Left ventricle myocardium inferior (tissue), 1 donor: ENCODE measurements at regions not wholly inside any gene's neighbourhood (a gene's known extent, or its start where the extent isn't known, plus 50 kb on each side); places are given as distances from the start of the nearest gene placed in this dataset.

Source experiments
- DNase-seq: peaks from one replicate; pipeline ENCODE4 v3.0.0-alpha.2; 2020
- H3K27ac ChIP-seq: fragments of 200-600 bp; replicated peaks from 2 replicates; pipeline ENCODE4 v1.8.0; 2021
- H3K27me3 ChIP-seq: fragments of 200-600 bp; 2 replicates; pipeline ENCODE4 v1.8.0; 2021; ENCODE audit warnings: low read depth
- H3K36me3 ChIP-seq: fragments of 200-600 bp; 2 replicates; pipeline ENCODE4 v1.8.0; 2021
- H3K4me1 ChIP-seq: fragments of 200-600 bp; 2 replicates; pipeline ENCODE4 v1.8.0; 2021
- H3K4me3 ChIP-seq: fragments of 200-600 bp; 2 replicates; pipeline ENCODE4 v1.8.0; 2021; ENCODE audit warnings: mild to moderate bottlenecking, moderate library complexity
- H3K9me3 ChIP-seq: fragments of 200-600 bp; replicated peaks from 2 replicates; pipeline ENCODE4 v1.8.0; 2021
- CTCF ChIP-seq: fragments of 200-600 bp; IDR thresholded peaks from 2 replicates; pipeline ENCODE4 v1.8.0; 2021; ENCODE audit warnings: antibody characterized with exemption, mild to moderate bottlenecking, borderline replicate concordance
- intact Hi-C: fragments of 100-400 bp; cut with micrococcal nuclease; formaldehyde crosslinking; loops from one replicate; pipeline ENCODE4 v1.11.0; 2022
- donor health status: DM: no; HTN: yes; CAD: no; lungs with severe emphysema.

GRCh38 chrY:16715278-16715677 is 1164.7 kb downstream of the CDY2B start:
- H3K27ac ChIP-seq = no peak overlapping the region
- no peak overlapping the region for H3K4me3 ChIP-seq
- no peaks in the 10 kb centered on the region for H3K9me3 ChIP-seq
- no peaks in the 10 kb centered on the region for H3K27me3 ChIP-seq
- intact Hi-C loops = no loop called here
- no peaks in the 10 kb centered on the region for H3K4me1 ChIP-seq
- no peak for TF ChIP-seq CTCF
- no peak for DNase-seq
- H3K36me3 ChIP-seq = no peaks in the 10 kb centered on the region

- no peak for TF ChIP-seq CTCF
- no peaks in the 10 kb centered on the region for H3K4me1 ChIP-seq
- no peak for DNase-seq
- H3K9me3 ChIP-seq = no peaks in the 10 kb centered on the region
- H3K27ac ChIP-seq = no peak overlapping the region
- intact Hi-C loops = no loop called here
- no peak overlapping the region for H3K4me3 ChIP-seq
- H3K27me3 ChIP-seq = no peaks in the 10 kb centered on the region
- H3K36me3 ChIP-seq = no peaks in the 10 kb centered on the region
These were observed 1206.8 kb downstream of the CDY2B start for GRCh38 chrY:16673102-16673787.

- intact Hi-C loops = no loop called here
- H3K9me3 ChIP-seq = no peaks in the 10 kb centered on the region
- no peak for DNase-seq
- H3K36me3 ChIP-seq = no peaks in the 10 kb centered on the region
- no peak overlapping the region for H3K4me3 ChIP-seq
- TF ChIP-seq CTCF = no peak
- H3K4me1 ChIP-seq = no peaks in the 10 kb centered on the region
- no peak overlapping the region for H3K27ac ChIP-seq
- no peaks in the 10 kb centered on the region for H3K27me3 ChIP-seq
These were observed 1211.6 kb downstream of the CDY2B start for GRCh38 chrY:16668402-16668801.

GRCh38 chrY:16662741-16663140 is 1217.3 kb downstream of the CDY2B start:
- TF ChIP-seq CTCF = no peak
- no peaks in the 10 kb centered on the region for H3K4me1 ChIP-seq
- intact Hi-C loops = no loop called here
- no peaks in the 10 kb centered on the region for H3K36me3 ChIP-seq
- no peak for DNase-seq
- H3K4me3 ChIP-seq = no peak overlapping the region
- H3K9me3 ChIP-seq = no peaks in the 10 kb centered on the region
- no peaks in the 10 kb centered on the region for H3K27me3 ChIP-seq
- no peak overlapping the region for H3K27ac ChIP-seq

GRCh38 chrY:16659340-16659739 is 1220.7 kb downstream of the CDY2B start:
- intact Hi-C loops = no loop called here
- H3K36me3 ChIP-seq = no peaks in the 10 kb centered on the region

More at GRCh38 chrY:16659340-16659739, 1220.7 kb downstream of the CDY2B start:
- no peaks in the 10 kb centered on the region for H3K27me3 ChIP-seq
- no peaks in the 10 kb centered on the region for H3K9me3 ChIP-seq
- no peak for DNase-seq
- no peak for TF ChIP-seq CTCF
- no peaks in the 10 kb centered on the region for H3K4me1 ChIP-seq
- no peak overlapping the region for H3K27ac ChIP-seq
- no peak overlapping the region for H3K4me3 ChIP-seq
